A673 (cell line): ENCODE measurements at regions not wholly inside any gene's neighbourhood (a gene's known extent, or its start where the extent isn't known, plus 50 kb on each side); places are given as distances from the start of the nearest gene placed in this dataset.

ENCODE experiments used
- BruUV-seq: library from RNA; stranded (reverse); fragments of 400-500 nt; replicated peaks from 2 replicates; lab custom pipeline; 2021; lab: Mats Ljungman, UMichigan
- CTCF ChIA-PET: fragments of 300-600 bp; sonication (Branson Sonifier 250); formaldehyde crosslinking; loops from one replicate; lab custom pipeline; 2022; ENCODE audit warnings: antibody characterized with exemption; lab: Charles Lee
- POLR2A ChIA-PET: fragments of 300-600 bp; sonication (Branson Sonifier 250); formaldehyde crosslinking; loops from one replicate; lab custom pipeline; 2022; ENCODE audit warnings: antibody characterized with exemption; ENCODE audit not compliant: low non-redundant PET; lab: Charles Lee
- DNase-seq: peaks from one replicate; pipeline ENCODE4 v3.0.0-alpha.2; 2015; ENCODE audit warnings: low spot score
- H3K27ac ChIP-seq: fragments of 200-600 bp; sonication (generic); 2 replicates; pipeline ENCODE4 v1.5.1; 2016; ENCODE audit warnings: mixed run types, low read depth, mild to moderate bottlenecking, mixed read lengths, antibody characterized with exemption, low read length; ENCODE audit not compliant: poor library complexity, severe bottlenecking
- H3K27me3 ChIP-seq: fragments of 200-600 bp; sonication (generic); replicated peaks from 2 replicates; pipeline ENCODE4 v1.6.1; 2017; ENCODE audit warnings: mixed run types, low read depth, mild to moderate bottlenecking, mixed read lengths, antibody characterized with exemption, low read length; ENCODE audit not compliant: insufficient read depth, poor library complexity
- H3K36me3 ChIP-seq: fragments of 200-600 bp; sonication (generic); 2 replicates; pipeline ENCODE4 v1.6.1; 2016; ENCODE audit warnings: mixed run types, mild to moderate bottlenecking, mixed read lengths, antibody characterized with exemption, low read length; ENCODE audit not compliant: insufficient read depth, poor library complexity, severe bottlenecking
- H3K4me1 ChIP-seq: fragments of 200-600 bp; sonication (generic); 2 replicates; pipeline ENCODE4 v1.6.1; 2017; ENCODE audit warnings: mixed run types, mild to moderate bottlenecking, mixed read lengths, antibody characterized with exemption, low read length; ENCODE audit not compliant: insufficient read depth, poor library complexity, severe bottlenecking
- H3K4me3 ChIP-seq: fragments of 200-600 bp; sonication (generic); 2 replicates; pipeline ENCODE4 v1.5.1; 2016; ENCODE audit warnings: low read depth, mixed run types, mild to moderate bottlenecking, mixed read lengths, low read length; ENCODE audit not compliant: poor library complexity, severe bottlenecking
- H3K9me3 ChIP-seq: fragments of 200-600 bp; sonication (generic); 2 replicates; pipeline ENCODE4 v1.6.1; 2016; ENCODE audit warnings: mixed run types, low read depth, mild to moderate bottlenecking, mixed read lengths, antibody characterized with exemption, low read length; ENCODE audit not compliant: poor library complexity, severe bottlenecking
- EZH2 ChIP-seq: fragments of 200-600 bp; sonication (generic); IDR thresholded peaks from 2 replicates; pipeline ENCODE4 v1.6.1; 2017; ENCODE audit warnings: borderline replicate concordance, low read depth, mild to moderate bottlenecking, mixed read lengths, antibody characterized with exemption, low read length; ENCODE audit not compliant: poor library complexity, severe bottlenecking
- intact Hi-C: fragments of 100-400 bp; cut with micrococcal nuclease; formaldehyde crosslinking; loops from one replicate; pipeline ENCODE4 v1.10.0; 2022; ENCODE audit not compliant: unreplicated experiment
- TF ChIP-seq, protein P1 (sequence below): fragments of 300-800, 200-600 bp; sonication (generic); conservative IDR thresholded peaks from 2 replicates; pipeline ENCODE4 v1.5.1; 2017; ENCODE audit warnings: low read depth, mild to moderate bottlenecking, antibody characterized with exemption, low read length, moderate library complexity, mixed read lengths

GRCh38 chr2:216559625-216560156, 61.0 kb downstream of the RPL37A start:
- H3K36me3 ChIP-seq: no peaks in the 10 kb centered on the region
- ChIA-PET CTCF (no interaction called here), POLR2A (interaction anchor here (0.7 kb wide), 1 partner anchor 1218 kb away, joined by 4 read pairs; no protein-coding TSS in a partner anchor)
- H3K9me3 ChIP-seq: no peaks in the 10 kb centered on the region
- H3K27ac ChIP-seq: no peak overlapping the region
- H3K27me3 ChIP-seq: no peaks in the 10 kb centered on the region
- BruUV-seq: no TSS peak
- TF ChIP-seq, protein P1, sequence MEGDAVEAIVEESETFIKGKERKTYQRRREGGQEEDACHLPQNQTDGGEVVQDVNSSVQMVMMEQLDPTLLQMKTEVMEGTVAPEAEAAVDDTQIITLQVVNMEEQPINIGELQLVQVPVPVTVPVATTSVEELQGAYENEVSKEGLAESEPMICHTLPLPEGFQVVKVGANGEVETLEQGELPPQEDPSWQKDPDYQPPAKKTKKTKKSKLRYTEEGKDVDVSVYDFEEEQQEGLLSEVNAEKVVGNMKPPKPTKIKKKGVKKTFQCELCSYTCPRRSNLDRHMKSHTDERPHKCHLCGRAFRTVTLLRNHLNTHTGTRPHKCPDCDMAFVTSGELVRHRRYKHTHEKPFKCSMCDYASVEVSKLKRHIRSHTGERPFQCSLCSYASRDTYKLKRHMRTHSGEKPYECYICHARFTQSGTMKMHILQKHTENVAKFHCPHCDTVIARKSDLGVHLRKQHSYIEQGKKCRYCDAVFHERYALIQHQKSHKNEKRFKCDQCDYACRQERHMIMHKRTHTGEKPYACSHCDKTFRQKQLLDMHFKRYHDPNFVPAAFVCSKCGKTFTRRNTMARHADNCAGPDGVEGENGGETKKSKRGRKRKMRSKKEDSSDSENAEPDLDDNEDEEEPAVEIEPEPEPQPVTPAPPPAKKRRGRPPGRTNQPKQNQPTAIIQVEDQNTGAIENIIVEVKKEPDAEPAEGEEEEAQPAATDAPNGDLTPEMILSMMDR: no peak
- no peak for TF ChIP-seq EZH2
- DNase-seq: no peak
- no peak overlapping the region for H3K4me3 ChIP-seq
- intact Hi-C loops: no loop called here
- H3K4me1 ChIP-seq: peaks cover 26% of the 10 kb centered on the region

DNA sequence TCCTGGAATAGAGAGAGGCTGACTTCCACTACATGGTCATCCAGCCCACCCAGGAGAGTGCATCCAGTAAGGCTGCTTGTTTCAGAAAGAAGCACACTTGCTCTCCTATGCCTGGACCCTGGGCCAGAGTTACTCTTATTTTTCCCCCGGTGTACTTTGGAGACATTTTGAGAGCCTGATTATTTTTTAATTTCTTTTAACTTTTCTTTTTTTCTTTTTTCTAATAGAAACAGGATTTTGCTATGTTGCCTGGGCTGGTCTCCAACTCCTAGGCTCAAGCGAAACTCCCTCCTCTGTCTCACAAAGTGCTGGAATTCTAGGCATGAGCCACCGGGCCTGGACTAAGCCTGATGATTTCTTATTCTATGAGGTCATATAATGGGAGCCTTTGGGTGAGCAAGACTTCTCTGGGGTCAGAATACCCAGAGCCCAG, 62.2 kb downstream of the RPL37A start:
- intact Hi-C loops: no loop called here
- H3K9me3 ChIP-seq: no peaks in the 10 kb centered on the region
- no peaks in the 10 kb centered on the region for H3K27me3 ChIP-seq
- H3K36me3 ChIP-seq: no peaks in the 10 kb centered on the region
- CTCF ChIA-PET: no interaction called here
- H3K4me1 ChIP-seq: peaks cover 15% of the 10 kb centered on the region
- H3K27ac ChIP-seq: no peak overlapping the region
- BruUV-seq: no TSS peak
- POLR2A ChIA-PET: no interaction called here
- H3K4me3 ChIP-seq: no peak overlapping the region
- no peak for DNase-seq
- TF ChIP-seq, protein P1: no peak
- no peak for TF ChIP-seq EZH2

DNA sequence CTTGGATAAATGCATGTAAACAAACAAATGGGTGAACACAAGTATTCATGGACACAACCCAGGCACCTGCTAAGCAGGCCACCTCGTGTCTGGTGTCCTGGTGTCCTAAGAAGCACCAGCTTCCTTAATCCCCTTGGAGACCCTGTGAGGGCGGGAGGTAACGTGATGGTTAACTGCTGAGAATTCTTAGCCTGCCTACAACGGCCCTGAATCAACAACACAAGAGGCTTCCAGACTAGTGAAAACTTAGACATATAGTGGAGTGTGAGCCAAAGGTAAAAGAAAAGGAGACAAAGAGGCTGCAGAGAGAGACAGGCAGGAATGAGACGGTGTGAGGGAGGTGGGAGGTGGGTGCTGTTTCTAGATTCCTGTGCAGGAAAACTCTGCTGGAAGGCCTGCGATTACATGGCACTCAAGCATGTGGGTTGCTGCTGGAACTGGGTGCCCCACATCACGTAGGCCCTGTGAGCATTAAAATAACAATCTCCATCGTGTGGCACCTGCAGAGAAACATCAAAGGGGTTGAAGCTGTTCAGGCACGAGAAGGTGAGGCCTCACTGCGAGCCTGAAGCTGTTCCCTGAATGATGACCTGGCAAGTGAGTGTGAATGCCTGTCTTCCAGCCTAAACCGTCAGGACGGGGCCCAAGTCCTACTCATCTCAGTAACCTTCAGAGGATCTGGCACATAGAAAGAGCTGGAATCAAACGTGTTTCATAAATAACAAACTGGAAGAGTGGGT, 64.2 kb downstream of the RPL37A start:
- no peaks in the 10 kb centered on the region for H3K27me3 ChIP-seq
- H3K36me3 ChIP-seq: no peaks in the 10 kb centered on the region
- H3K4me1 ChIP-seq: peaks cover 4% of the 10 kb centered on the region
- ChIA-PET POLR2A (no interaction called here), CTCF (no interaction called here)
- H3K4me3 ChIP-seq: no peak overlapping the region
- intact Hi-C loops: loop anchor here (1.0 kb wide), 1 partner anchor 31 kb away; no protein-coding TSS in a partner anchor
- DNase-seq: no peak
- BruUV-seq: no TSS peak
- H3K9me3 ChIP-seq: no peaks in the 10 kb centered on the region
- TF ChIP-seq, protein P1: no peak
- no peak for TF ChIP-seq EZH2
- H3K27ac ChIP-seq: no peak overlapping the region
